HG03342 (cell line): ENCODE measurements at regions not wholly inside any gene's neighbourhood (a gene's known extent, or its start where the extent isn't known, plus 50 kb on each side); places are given as distances from the start of the nearest gene placed in this dataset.
"Not testable (repeated sequence)": the region's sequence is repeated elsewhere in the genome, so short reads cannot be mapped to it uniquely, and the experiment has no call there.

ENCODE experiments used
- ATAC-seq: cut with Tn5 transposase; IDR thresholded peaks from one replicate; pipeline ENCODE4 v1.9.1; 2021; ENCODE audit warnings: mild to moderate bottlenecking, moderate library complexity; ENCODE audit not compliant: unreplicated experiment

DNA sequence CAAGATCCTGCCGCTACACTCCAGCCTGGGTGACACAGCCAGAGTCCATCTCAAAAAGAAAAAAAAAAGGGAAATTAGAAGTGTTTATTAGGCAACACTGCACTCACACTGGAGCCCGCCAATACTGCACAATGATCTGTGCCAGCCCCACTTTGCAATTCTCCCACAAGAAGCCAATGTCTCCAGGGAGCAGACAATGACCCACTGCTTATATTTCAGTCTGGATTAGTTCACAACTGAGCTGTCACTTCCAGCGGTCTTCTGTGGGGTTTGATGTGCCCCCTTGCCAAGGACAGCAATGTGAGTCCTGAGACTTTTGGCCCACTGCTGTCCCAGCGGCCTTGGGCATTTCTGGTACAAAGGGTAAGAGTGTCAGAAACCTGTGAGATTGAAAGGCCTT, 85.6 kb upstream of the PPM1B start:
- ATAC-seq, result no peak

GRCh38 chr2:44084850-44085249, 83.8 kb upstream of the PPM1B start:
- ATAC-seq, result no peak

DNA sequence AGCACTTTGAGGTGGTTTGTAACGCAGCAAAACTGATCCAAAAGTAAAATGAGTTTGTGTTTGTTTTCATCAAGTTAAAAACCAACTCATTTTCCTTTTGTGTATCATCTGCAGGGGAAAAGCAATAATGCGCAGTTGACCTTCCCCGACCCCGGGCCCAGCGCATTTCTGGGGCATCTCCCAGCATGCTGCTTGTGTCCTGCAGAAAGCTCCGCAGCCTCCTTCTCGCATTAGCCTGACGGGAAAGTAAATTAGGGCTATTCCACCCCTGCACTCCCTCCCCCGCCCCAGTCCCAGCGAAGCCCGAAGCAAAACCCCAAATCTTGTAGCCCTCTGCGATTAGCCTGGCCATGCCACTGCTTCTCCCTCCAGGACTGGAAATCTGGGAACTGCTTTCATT, 82.0 kb upstream of the PPM1B start:
- no peak for ATAC-seq

DNA sequence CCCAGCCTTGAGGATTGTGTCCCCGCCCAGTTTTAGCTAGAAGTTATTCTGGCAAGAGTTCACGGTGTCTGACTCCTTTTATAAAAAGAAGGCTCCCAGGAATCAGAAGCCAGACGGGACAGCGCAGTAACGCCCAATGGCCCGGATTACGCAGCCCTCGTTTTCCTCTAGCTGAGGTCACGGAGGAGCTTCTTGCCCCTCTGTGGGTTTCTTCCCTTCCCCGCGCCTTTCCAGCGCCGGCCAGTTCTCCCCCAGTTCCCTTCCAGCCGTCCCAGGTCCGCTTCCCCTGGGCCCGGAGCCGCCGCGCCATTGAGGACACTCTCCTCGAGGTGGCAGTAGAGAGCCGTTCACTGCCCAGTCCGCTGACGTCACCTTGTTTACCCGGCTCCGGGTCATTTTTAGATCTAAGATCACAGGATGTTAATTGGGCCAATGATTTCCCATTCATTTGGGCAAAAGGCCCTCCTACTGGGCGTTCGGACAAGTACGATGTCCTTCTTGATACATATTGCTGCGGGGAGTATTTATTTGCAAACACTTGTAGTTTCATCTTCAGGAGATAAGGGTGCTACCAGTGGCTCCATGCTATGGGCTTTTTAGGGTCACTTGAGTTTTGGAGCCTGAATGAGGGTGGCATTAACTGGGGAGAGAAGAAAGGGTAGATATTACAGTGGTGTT, 81.5 kb upstream of the PPM1B start:
- ATAC-seq, result peak; percentile 61

- no peak for ATAC-seq
These were observed 81.0 kb upstream of the PPM1B start for GRCh38 chr2:44087714-44088092.

DNA sequence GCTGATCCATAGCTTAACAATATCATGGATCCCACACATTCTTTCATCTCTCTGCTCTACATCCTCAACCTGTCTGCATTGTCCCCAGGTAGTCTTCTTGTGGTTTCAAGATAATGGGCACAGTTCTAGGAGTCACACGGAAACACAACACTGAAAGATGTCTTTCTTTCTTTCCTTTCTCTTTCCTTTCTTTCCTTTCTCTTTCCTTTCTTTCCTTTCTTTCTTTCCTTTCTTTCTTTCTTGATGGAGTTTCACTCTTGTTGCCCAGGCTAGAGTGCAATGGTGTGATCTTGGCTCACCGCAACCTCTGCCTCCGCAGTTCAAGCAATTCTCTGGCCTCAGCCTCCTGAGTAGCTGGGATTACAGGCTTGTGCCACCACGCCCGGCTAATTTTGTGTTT, 76.2 kb upstream of the PPM1B start:
- not testable (repeated sequence) for ATAC-seq

DNA sequence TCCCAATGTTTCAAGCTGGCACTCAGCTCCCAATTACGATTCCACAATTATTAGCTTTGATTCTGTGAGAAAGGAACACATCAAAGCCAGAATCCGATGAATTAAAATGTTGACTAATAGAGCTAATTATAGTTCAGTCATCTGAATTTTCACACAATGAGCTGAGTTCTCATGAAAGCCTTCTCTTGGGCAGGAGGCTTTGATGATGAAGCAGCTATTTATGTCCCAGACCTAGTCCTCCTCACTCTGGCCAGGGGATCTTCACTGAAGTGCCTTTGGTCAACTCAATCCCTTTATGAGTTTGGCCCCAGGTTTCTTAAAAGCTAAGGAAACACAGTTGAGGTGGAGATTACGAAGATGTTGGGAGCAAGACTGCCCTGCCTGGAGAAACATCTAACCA, 74.7 kb upstream of the PPM1B start:
- no peak for ATAC-seq

GRCh38 chr2:44097322-44097907, 71.3 kb upstream of the PPM1B start:
- ATAC-seq, result no peak

- no peak for ATAC-seq
These were observed 70.6 kb upstream of the PPM1B start for GRCh38 chr2:44098050-44098449.

- ATAC-seq, result no peak
These were observed 69.8 kb upstream of the PPM1B start for GRCh38 chr2:44098891-44099290.

- no peak for ATAC-seq
These were observed 68.3 kb upstream of the PPM1B start for GRCh38 chr2:44100351-44100750.

DNA sequence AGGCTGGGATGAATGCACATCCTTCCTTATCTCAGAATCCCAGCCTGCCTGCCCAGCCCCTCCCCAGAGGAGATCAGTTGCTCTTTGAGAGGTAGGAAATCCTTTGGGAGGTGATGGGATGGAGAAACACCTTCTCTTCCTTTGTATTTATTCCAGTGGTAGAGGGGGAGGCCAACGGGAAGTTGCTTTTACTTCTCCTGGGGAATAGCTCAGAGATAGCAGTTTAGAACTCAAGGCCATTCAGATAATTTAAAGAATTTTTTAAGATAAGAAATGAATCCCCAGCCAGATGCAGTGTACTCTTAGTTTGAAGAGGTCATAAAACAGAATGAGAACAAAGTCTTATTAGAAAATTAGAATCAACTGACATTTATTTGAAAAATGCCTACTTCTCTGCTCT, 67.4 kb upstream of the PPM1B start:
- ATAC-seq, result no peak

DNA sequence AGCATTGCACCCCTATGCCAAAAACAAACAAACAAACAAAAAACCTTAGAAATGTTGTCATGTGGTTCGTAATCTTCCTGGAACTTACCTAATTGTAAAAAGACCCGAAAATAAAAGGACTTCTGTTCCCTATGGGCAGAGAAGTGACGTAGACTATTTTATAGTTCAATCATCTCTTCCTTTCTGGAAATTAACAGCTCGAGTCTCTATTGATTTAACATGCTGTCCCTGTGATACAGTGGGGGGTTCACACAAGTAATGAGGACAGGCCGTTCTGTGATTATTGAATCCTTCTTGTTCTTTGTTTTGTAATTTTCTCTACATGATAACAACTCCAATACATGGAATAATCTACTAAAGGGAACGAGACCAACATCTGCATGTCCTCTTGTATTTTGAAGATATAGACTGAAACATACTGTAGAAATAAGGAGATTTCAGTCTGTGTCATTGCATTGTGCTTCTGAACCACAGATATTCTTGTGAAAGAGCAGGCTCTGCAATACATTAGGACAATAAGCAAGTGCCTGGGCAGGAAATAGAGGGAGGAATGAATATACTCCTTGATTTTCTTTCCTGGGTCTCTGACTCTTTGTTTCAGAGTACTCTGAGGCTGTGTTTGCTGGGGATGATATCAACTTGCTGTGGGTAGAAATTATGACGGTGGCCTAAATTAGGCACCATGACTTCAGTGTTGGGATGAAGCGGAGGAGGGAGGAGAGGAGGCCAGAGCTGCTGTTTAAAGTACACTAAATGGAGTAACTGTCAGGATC, 65.7 kb upstream of the PPM1B start:
- no peak for ATAC-seq

- no peak for ATAC-seq
These were observed 65.0 kb upstream of the PPM1B start for GRCh38 chr2:44103639-44104038.

DNA sequence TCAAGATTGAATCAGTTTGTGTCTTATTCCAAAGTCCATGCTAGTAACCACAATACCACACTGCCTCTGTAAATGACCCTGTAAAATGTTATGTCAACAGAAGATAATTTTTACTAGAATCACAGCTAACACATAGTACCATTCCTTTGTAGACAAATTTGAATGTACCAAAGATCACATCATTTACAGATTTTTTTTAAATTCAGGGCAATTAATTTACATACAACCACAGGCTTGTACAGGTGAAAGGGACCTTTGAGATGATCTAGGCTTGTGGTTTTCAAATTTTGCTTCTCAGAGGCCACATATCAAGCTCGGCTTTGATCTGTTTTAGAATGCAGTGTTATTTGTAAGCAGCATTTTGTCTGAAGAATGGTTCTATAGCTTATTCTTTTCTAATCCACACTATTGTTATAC, 63.8 kb upstream of the PPM1B start:
- ATAC-seq, result no peak

DNA sequence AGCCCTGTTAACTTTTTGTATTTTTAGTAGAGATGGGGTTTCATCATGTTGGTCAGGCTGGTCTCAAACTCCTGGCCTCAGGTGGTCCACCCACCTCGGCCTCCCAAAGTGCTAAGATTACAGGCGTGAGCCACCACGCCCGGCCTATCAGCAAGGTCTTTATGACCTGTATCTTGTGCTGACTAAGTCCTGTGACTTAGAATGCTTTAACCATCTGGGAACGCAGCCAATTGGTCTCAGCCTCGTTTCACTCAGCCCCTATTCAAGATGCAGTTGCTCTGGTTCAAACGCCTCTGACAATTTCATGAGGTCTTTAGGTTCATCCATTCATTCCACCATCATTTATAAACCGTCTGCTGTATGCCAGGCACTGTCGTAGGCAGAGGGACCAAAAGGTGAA, 62.2 kb upstream of the PPM1B start:
- not testable (repeated sequence) for ATAC-seq

DNA sequence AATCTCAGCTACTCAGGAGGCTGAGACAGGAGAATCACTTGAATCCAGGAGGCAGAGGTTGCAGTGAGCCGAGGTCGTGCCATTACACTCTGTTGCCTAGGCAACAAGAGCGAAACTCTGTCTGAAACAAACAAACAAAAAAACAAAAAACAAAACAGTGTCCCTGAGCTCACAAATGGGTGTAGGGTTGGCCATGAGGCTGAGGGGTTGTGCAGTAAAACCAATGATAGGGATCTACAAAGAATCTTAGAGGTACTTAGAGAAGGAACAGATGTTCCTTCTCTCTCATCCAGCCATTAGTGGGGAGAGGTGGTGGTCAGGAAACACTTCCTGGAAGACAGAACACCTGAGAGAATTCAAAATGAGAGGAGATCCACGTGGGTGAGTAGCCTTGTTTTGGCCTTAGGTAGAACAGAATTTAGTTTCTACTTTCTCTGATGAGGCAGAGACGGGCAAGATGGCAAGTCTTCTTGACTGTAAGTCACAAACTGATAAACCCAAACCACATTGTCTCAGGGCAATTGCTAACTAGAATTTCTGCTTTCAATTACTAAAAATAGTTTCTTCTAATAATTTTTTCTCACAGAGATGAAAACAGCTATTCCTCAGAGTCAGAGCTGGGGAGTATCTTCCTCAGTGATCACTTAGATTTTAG, 61.5 kb upstream of the PPM1B start:
- ATAC-seq, result peak; percentile 75

GRCh38 chr2:44107974-44108373, 60.7 kb upstream of the PPM1B start:
- no peak for ATAC-seq

GRCh38 chr2:44109166-44109565, 59.5 kb upstream of the PPM1B start:
- no peak for ATAC-seq

DNA sequence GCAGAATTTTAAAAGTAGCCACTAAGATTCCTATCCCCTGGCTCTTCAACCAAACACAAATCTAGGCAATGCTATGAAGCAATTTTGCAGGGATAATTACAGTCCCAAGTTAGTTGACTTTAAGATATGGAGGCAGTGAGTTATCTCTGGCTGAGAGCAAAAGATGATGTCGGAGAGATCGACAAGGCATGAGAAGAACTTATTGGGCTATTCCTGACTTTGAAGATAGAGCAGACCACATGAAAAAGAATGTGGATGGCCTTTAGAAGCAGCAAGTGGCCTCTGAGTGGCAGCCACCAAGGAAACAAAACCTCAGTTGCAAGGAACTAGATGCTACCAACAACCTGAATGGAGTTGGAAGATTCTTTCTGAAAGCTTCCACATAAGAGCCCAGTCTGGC, 58.2 kb upstream of the PPM1B start:
- ATAC-seq, result no peak

- no peak for ATAC-seq
These were observed 56.6 kb upstream of the PPM1B start for GRCh38 chr2:44112096-44112495.

DNA sequence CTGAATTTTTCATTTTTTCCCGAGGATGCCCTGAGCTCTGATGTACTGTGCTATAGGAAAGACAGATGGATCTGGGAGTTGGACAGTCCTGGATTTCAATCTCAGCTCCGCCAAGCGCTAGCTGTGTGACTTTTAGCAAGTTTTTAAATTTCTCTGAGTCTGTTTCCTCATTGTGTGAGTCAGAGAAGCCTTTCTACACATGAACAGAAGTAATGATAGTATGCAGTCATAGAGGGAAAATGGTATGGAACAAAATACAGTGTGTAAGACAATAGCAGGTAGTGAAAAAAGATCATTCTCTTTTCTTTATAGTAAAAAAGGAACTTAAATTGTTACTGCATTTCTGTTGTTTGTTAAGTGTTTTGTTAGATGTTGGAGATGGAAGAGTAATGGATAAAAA, 52.4 kb upstream of the PPM1B start:
- no peak for ATAC-seq
